Esophagus squamous epithelium (tissue), 4 donors: ENCODE measurements at regions not wholly inside any gene's neighbourhood (a gene's known extent, or its start where the extent isn't known, plus 50 kb on each side); places are given as distances from the start of the nearest gene placed in this dataset.
"Not testable (repeated sequence)": the region's sequence is repeated elsewhere in the genome, so short reads cannot be mapped to it uniquely, and the experiment has no call there.

ENCODE experiments used
- CTCF ChIP-seq, 6 experiments: fragments of 450-650 bp in 4 of 6; fragments of 200-600 bp in 2 of 6; sonication (generic) in 2 of 6; IDR thresholded peaks; one replicate each; pipeline ENCODE4 v1.5.1; 2016 to 2019; ENCODE audit warnings: antibody characterized with exemption in 6 of 6, mild to moderate bottlenecking in 4 of 6, moderate library complexity in 4 of 6
- POLR2A ChIP-seq, 4 donors: fragments of 450-650 bp; IDR thresholded peaks; one replicate each; pipeline ENCODE4 v1.6.1; 2017; ENCODE audit warnings: antibody characterized with exemption in 4 of 4, mild to moderate bottlenecking in 4 of 4, moderate library complexity in 3 of 4

GRCh38 chr10:62500116-62500515 lies 125.9 kb downstream of the ZNF365 start:
- TF ChIP-seq CTCF, POLR2A (IDR thresholded peaks at IDR 0.05): not testable (repeated sequence)
